A673 (cell line): ENCODE measurements at regions not wholly inside any gene's neighbourhood (a gene's known extent, or its start where the extent isn't known, plus 50 kb on each side); places are given as distances from the start of the nearest gene placed in this dataset.

ENCODE experiments used
- EZH2 ChIP-seq: fragments of 200-600 bp; sonication (generic); IDR thresholded peaks from 2 replicates; pipeline ENCODE4 v1.6.1; 2017; ENCODE audit warnings: borderline replicate concordance, low read depth, mild to moderate bottlenecking, mixed read lengths, antibody characterized with exemption, low read length; ENCODE audit not compliant: poor library complexity, severe bottlenecking
- TF ChIP-seq, protein P1 (sequence below): fragments of 300-800, 200-600 bp; sonication (generic); conservative IDR thresholded peaks from 2 replicates; pipeline ENCODE4 v1.5.1; 2017; ENCODE audit warnings: low read depth, mild to moderate bottlenecking, antibody characterized with exemption, low read length, moderate library complexity, mixed read lengths

GRCh38 chr4:126530996-126531585 is 1101.7 kb upstream of the INTU start:
- TF ChIP-seq, protein P1, sequence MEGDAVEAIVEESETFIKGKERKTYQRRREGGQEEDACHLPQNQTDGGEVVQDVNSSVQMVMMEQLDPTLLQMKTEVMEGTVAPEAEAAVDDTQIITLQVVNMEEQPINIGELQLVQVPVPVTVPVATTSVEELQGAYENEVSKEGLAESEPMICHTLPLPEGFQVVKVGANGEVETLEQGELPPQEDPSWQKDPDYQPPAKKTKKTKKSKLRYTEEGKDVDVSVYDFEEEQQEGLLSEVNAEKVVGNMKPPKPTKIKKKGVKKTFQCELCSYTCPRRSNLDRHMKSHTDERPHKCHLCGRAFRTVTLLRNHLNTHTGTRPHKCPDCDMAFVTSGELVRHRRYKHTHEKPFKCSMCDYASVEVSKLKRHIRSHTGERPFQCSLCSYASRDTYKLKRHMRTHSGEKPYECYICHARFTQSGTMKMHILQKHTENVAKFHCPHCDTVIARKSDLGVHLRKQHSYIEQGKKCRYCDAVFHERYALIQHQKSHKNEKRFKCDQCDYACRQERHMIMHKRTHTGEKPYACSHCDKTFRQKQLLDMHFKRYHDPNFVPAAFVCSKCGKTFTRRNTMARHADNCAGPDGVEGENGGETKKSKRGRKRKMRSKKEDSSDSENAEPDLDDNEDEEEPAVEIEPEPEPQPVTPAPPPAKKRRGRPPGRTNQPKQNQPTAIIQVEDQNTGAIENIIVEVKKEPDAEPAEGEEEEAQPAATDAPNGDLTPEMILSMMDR, result no peak
- no peak for TF ChIP-seq EZH2
